Lower lobe of right lung (tissue), 2 donors: ENCODE measurements at regions not wholly inside any gene's neighbourhood (a gene's known extent, or its start where the extent isn't known, plus 50 kb on each side); places are given as distances from the start of the nearest gene placed in this dataset.
"Not testable (repeated sequence)": the region's sequence is repeated elsewhere in the genome, so short reads cannot be mapped to it uniquely, and the experiment has no call there.

Experiments
- ATAC-seq, 2 donors: fragments of 200-7000 bp; cut with Tn5 transposase; one replicate each; pipeline ENCODE4 v1.9.1; 2020 to 2022; ENCODE audit warnings: mild to moderate bottlenecking in 2 of 2, moderate library complexity in 2 of 2
- DNase-seq: peaks from one replicate; pipeline ENCODE4 v3.0.0-alpha.2; 2020
- H3K27ac ChIP-seq: fragments of 200-600 bp; one replicate; pipeline ENCODE4 v1.8.0; 2022
- H3K27me3 ChIP-seq: fragments of 200-600 bp; one replicate; pipeline ENCODE4 v1.8.0; 2022; ENCODE audit warnings: low read depth
- H3K36me3 ChIP-seq: fragments of 200-600 bp; one replicate; pipeline ENCODE4 v1.8.0; 2022; ENCODE audit warnings: mild to moderate bottlenecking
- H3K4me1 ChIP-seq: fragments of 200-600 bp; one replicate; pipeline ENCODE4 v1.8.0; 2022
- H3K4me3 ChIP-seq: fragments of 200-600 bp; one replicate; pipeline ENCODE4 v1.8.0; 2022; ENCODE audit warnings: mild to moderate bottlenecking
- H3K9me3 ChIP-seq: fragments of 200-600 bp; one replicate; pipeline ENCODE4 v1.8.0; 2022
- intact Hi-C: fragments of 100-400 bp; cut with DNase I; formaldehyde crosslinking; loops from one replicate; pipeline ENCODE4 v1.11.0; 2022
- TF ChIP-seq, protein P1 (sequence below): fragments of 200-600 bp; IDR thresholded peaks from one replicate; pipeline ENCODE4 v1.8.0; 2022; ENCODE audit warnings: antibody characterized with exemption, mild to moderate bottlenecking
- donor health status: DM: no; HTN: yes; CAD: no; lungs with severe emphysema.

DNA sequence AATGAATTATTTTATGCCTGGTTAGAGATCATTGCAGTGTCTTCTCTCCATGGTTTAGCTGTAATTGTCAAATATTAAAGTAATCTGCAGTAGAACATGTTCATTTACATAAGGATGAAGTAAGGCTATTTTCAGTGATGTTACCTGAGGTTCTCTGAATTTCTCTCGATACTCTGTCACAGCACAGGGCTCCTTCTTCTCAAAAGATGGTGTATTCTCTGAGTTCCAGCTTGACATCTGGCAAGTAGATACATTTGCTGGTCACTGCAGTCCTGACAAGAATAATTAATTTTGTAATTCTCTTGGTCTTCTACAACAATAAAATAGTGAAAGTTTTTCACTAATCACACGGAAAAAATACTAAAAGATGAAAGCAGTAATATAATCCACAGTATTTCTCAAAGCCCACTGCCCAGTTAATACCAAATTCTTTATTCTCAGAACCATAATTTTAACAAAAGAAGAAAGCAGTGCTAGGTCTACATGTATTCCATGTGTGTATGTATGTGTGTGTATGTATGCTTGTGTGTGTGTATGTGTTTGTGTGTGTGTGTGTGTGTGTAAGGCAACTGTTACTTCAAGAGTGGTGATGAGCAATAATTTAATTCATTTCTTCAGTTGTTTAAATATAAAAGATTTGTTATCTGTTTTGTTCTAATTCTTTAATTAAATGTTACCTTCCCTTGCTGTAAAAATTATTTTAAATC, 1165.5 kb upstream of the SLC39A10 start:
- no peak for ATAC-seq
- Histone ChIP-seq H3K27me3 (no peaks in the 10 kb centered on the region), H3K9me3 (no peaks in the 10 kb centered on the region), H3K4me1 (no peaks in the 10 kb centered on the region), H3K4me3 (no peak overlapping the region), H3K36me3 (no peaks in the 10 kb centered on the region), H3K27ac (no peak overlapping the region)
- no peak for DNase-seq
- intact Hi-C loops, result no loop called here
- TF ChIP-seq, protein P1, sequence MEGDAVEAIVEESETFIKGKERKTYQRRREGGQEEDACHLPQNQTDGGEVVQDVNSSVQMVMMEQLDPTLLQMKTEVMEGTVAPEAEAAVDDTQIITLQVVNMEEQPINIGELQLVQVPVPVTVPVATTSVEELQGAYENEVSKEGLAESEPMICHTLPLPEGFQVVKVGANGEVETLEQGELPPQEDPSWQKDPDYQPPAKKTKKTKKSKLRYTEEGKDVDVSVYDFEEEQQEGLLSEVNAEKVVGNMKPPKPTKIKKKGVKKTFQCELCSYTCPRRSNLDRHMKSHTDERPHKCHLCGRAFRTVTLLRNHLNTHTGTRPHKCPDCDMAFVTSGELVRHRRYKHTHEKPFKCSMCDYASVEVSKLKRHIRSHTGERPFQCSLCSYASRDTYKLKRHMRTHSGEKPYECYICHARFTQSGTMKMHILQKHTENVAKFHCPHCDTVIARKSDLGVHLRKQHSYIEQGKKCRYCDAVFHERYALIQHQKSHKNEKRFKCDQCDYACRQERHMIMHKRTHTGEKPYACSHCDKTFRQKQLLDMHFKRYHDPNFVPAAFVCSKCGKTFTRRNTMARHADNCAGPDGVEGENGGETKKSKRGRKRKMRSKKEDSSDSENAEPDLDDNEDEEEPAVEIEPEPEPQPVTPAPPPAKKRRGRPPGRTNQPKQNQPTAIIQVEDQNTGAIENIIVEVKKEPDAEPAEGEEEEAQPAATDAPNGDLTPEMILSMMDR, result no peak

DNA sequence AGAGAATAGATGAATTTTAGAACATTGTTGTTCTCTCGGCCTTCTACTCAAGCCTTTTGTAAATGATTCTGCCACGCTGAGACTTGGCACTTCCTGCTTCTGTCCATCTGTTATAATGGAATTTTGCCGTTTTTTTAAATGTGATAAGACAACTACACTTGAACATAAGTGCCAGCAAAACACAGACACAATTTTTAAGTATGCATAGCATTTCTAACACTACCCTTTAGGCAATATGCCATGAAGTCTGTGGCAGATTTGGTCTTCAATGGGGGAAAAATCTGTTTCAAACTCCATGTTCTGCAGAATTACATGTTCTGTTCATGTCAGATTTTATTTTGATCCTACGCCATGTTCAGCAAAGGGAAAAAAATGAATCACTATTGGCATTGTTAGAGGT, 1170.7 kb upstream of the SLC39A10 start:
- no peak for DNase-seq
- Histone ChIP-seq H3K27ac (no peak overlapping the region), H3K36me3 (no peaks in the 10 kb centered on the region), H3K4me3 (no peak overlapping the region), H3K27me3 (no peaks in the 10 kb centered on the region), H3K4me1 (no peaks in the 10 kb centered on the region), H3K9me3 (no peaks in the 10 kb centered on the region)
- no peak for ATAC-seq
- TF ChIP-seq, protein P1, result no peak
- intact Hi-C loops, result no loop called here

DNA sequence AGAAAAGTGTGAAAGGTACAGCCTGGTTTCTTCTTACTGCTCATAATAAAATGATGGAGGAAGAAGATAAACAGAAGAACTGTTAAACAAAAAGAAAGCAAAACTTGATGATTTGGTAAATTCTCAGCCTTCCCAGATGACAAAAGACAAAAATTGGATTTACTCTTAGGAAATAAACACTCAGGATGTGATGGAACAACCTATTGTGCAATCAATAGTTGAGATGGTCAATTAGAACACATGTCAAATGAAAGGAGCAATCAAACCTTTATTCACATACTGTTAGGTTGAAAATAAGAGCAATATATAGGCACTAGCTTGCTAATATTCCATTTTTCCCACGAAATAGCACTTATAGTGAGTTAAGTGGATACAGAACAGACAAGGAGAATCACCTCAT, 1174.0 kb upstream of the SLC39A10 start:
- H3K27ac ChIP-seq, result no peak overlapping the region
- ATAC-seq, result no peak

DNA sequence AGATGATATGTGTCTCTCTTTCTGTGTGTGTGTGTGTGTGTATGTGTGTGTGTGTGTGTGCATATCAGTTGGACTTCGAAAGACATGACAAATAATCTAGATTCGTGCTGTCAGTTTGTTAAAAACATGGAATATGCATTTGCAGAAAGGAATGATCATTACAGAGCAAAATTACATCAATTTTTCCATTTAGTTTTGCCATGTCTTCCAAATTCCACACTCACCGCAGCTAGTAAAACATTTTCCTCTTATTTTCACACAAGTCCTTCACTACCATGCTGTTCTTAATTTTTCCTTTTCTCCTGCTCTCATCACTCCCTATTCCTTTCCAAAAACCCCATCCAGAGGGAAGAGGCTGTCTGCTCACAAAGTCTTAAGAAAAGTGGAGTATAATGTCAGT, 1191.4 kb upstream of the SLC39A10 start:
- no peaks in the 10 kb centered on the region for H3K9me3 ChIP-seq
- ATAC-seq, result no peak
- TF ChIP-seq, protein P1, result no peak
- no peak overlapping the region for H3K27ac ChIP-seq
- intact Hi-C loops, result no loop called here
- H3K4me1 ChIP-seq, result no peaks in the 10 kb centered on the region
- H3K4me3 ChIP-seq, result no peak overlapping the region
- H3K36me3 ChIP-seq, result no peaks in the 10 kb centered on the region
- H3K27me3 ChIP-seq, result no peaks in the 10 kb centered on the region
- no peak for DNase-seq

More for the DNA sequence above, 1174.0 kb upstream of the SLC39A10 start:
- Histone ChIP-seq H3K36me3 (no peaks in the 10 kb centered on the region), H3K4me1 (no peaks in the 10 kb centered on the region), H3K27me3 (no peaks in the 10 kb centered on the region), H3K9me3 (no peaks in the 10 kb centered on the region), H3K4me3 (no peak overlapping the region)
- DNase-seq, result no peak
- intact Hi-C loops, result no loop called here
- TF ChIP-seq, protein P1, result no peak

DNA sequence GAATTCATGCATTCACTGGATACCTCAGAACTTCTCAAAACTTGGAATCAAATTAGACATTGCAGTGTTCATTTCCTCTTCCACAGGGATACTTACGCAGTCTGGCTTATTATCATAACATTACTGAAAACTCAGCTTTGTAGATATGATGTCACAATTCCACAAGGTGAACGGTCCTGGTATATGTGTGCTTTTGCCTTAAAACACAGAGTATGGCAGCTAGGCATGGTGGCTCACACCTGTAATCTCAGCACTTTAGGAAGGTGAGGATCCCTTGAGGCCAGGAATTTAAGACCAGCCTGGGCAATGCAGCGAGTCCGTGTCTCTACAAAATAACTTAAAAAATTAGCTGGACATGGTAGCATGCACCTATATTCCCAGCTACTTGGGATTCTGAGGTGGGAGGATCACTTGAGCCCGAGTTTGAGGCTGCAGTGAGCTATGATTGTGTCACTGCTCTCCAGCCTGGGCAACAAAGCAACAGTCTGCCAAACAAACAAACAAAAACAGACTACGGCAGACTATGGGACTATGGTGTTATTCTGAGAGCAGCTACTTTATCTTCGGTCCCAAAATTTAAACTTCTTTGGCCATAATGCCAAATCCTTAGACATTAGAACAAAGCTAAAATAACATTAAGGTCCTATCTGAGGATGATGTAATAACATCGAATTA, 1191.9 kb upstream of the SLC39A10 start:
- Histone ChIP-seq H3K4me3 (no peak overlapping the region), H3K27ac (no peak overlapping the region), H3K9me3 (no peaks in the 10 kb centered on the region), H3K4me1 (no peaks in the 10 kb centered on the region), H3K27me3 (no peaks in the 10 kb centered on the region), H3K36me3 (no peaks in the 10 kb centered on the region)
- ATAC-seq, result no peak
- TF ChIP-seq, protein P1, result no peak
- DNase-seq, result no peak
- intact Hi-C loops, result no loop called here

DNA sequence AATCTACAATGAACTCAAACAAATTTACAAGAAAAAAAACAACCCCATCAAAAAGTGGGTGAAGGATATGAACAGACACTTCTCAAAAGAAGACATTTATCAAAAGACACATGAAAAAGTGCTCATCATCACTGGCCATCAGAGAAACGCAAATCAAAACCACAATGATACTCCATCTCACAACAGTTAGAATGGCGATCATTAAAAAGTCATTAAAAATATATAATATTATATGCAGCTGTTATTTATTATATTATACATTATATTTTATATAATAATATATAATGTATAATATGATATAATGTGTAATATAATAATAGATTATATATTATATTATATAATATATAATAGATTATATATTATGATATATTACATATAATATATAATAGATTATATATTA, 1194.1 kb upstream of the SLC39A10 start:
- H3K9me3 ChIP-seq, DNase-seq: not testable (repeated sequence)

More for the DNA sequence above, 1194.1 kb upstream of the SLC39A10 start:
- H3K4me1 ChIP-seq, H3K27me3 ChIP-seq, intact Hi-C loops, H3K36me3 ChIP-seq, ATAC-seq, H3K27ac ChIP-seq, H3K4me3 ChIP-seq: not testable (repeated sequence)
